Lower leg skin (tissue), 4 donors: ENCODE measurements at regions not wholly inside any gene's neighbourhood (a gene's known extent, or its start where the extent isn't known, plus 50 kb on each side); places are given as distances from the start of the nearest gene placed in this dataset.

Experiments
- DNase-seq, 2 donors: peaks; one replicate each; pipeline ENCODE4 v3.0.0-alpha.2; 2019; ENCODE audit warnings: low spot score in 2 of 2
- H3K4me3 ChIP-seq: fragments of 200-600 bp; sonication (generic); 2 replicates; pipeline ENCODE4 v1.5.1; 2017; ENCODE audit warnings: mild to moderate bottlenecking, low read depth; ENCODE audit not compliant: poor library complexity, severe bottlenecking
- CTCF ChIP-seq, 3 donors: fragments of 450-650 bp; IDR thresholded peaks; one replicate each; pipeline ENCODE4 v1.5.1; 2016; ENCODE audit warnings: antibody characterized with exemption in 3 of 3, mild to moderate bottlenecking in 3 of 3, moderate library complexity in 2 of 3
- POLR2A ChIP-seq, 2 donors: fragments of 450-650 bp; IDR thresholded peaks; one replicate each; pipeline ENCODE4 v1.6.1; 2016 to 2017; ENCODE audit warnings: antibody characterized with exemption in 2 of 2, mild to moderate bottlenecking in 1 of 2, moderate library complexity in 1 of 2
- WGBS, 2 donors: methylation state at CpG; one replicate each; pipeline ENCODE4 v1.1.5; 2018; 5-methylcytosine and 5-hydroxymethylcytosine counted together
- intact Hi-C: fragments of 100-400 bp; cut with DNase I; formaldehyde crosslinking; loops from one replicate; pipeline ENCODE4 v1.15.0; 2023; ENCODE audit warnings: low total_unique reads

GRCh38 chr2:137824501-137824900, 139.8 kb upstream of the HNMT start:
- no peak overlapping the region for H3K4me3 ChIP-seq
- no peak for DNase-seq
- intact Hi-C loops = no loop called here
- WGBS, 2 donors = 59 to 81% methylated on average over 1 of the region's 1 CpG
- TF ChIP-seq POLR2A (IDR thresholded peaks at IDR 0.05) = no peak
- TF ChIP-seq CTCF (IDR thresholded peaks at IDR 0.05) = no peak

GRCh38 chr2:137826373-137827372, 137.6 kb upstream of the HNMT start:
- WGBS, 2 donors = 82 to 83% methylated on average over 5 of the region's 5 CpGs
- intact Hi-C loops = no loop called here
- DNase-seq = no peak

GRCh38 chr2:137828624-137829023, 135.6 kb upstream of the HNMT start:
- intact Hi-C loops = no loop called here
- no peak for DNase-seq
- H3K4me3 ChIP-seq = no peak overlapping the region
- TF ChIP-seq CTCF (IDR thresholded peaks at IDR 0.05) = no peak
- 55 to 58% methylated on average over 3 of the region's 3 CpGs for WGBS, 2 donors

More at GRCh38 chr2:137826373-137827372, 137.6 kb upstream of the HNMT start:
- no peak overlapping the region for H3K4me3 ChIP-seq
- TF ChIP-seq POLR2A (IDR thresholded peaks at IDR 0.05) = no peak
- no peak for TF ChIP-seq CTCF (IDR thresholded peaks at IDR 0.05)

GRCh38 chr2:137829251-137829650, 135.0 kb upstream of the HNMT start:
- intact Hi-C loops = no loop called here
- TF ChIP-seq POLR2A (IDR thresholded peaks at IDR 0.05) (no peak), CTCF (IDR thresholded peaks at IDR 0.05) (no peak)
- DNase-seq = no peak
- 59% methylated on average over 2 of the region's 2 CpGs for WGBS, 2 donors
- no peak overlapping the region for H3K4me3 ChIP-seq

GRCh38 chr2:137834760-137835379, 129.4 kb upstream of the HNMT start:
- TF ChIP-seq POLR2A (IDR thresholded peaks at IDR 0.05) = no peak
- DNase-seq = no peak
- 87 to 89% methylated on average over 6 of the region's 6 CpGs for WGBS, 2 donors
- H3K4me3 ChIP-seq = no peak overlapping the region
- intact Hi-C loops = loop anchor here (5.0 kb wide), 1 partner anchor 1413 kb away; no protein-coding TSS in a partner anchor

GRCh38 chr2:137836671-137837070, 127.6 kb upstream of the HNMT start:
- no peak overlapping the region for H3K4me3 ChIP-seq
- intact Hi-C loops = loop anchor here (5.0 kb wide), 1 partner anchor 1414 kb away; no protein-coding TSS in a partner anchor
- no peak for DNase-seq
- TF ChIP-seq CTCF (IDR thresholded peaks at IDR 0.05) (no peak), POLR2A (IDR thresholded peaks at IDR 0.05) (no peak)
- 86 to 89% methylated on average over 3 of the region's 3 CpGs for WGBS, 2 donors
